Liver (tissue), 8 donors: ENCODE measurements at regions not wholly inside any gene's neighbourhood (a gene's known extent, or its start where the extent isn't known, plus 50 kb on each side); places are given as distances from the start of the nearest gene placed in this dataset.

Experiments
- DNase-seq: peaks from one replicate; pipeline ENCODE4 v3.0.0-alpha.2; 2017; ENCODE audit warnings: low spot score
- H3K27ac ChIP-seq, 2 donors: one replicate each; pipeline ENCODE4 v1.7.0; 2013; ENCODE audit warnings: inconsistent platforms in 2 of 2, low read length in 2 of 2, control low read depth in 1 of 2, low read depth in 1 of 2, mild to moderate bottlenecking in 1 of 2
- H3K27me3 ChIP-seq, 4 donors: one replicate each; pipeline versions ENCODE4 v1.6.1 to v1.7.0; 2013; ENCODE audit warnings: low read length in 3 of 4, inconsistent platforms in 1 of 4, mild to moderate bottlenecking in 1 of 4, moderate library complexity in 1 of 4; ENCODE audit not compliant: control insufficient read depth in 4 of 4, insufficient read depth in 4 of 4
- H3K36me3 ChIP-seq, 4 donors: one replicate each; pipeline versions ENCODE4 v1.6.1 to v1.7.0; 2013; ENCODE audit warnings: low read length in 3 of 4, mild to moderate bottlenecking in 3 of 4, low read depth in 1 of 4, moderate library complexity in 1 of 4; ENCODE audit not compliant: control insufficient read depth in 4 of 4, insufficient read depth in 3 of 4
- H3K4me1 ChIP-seq, 4 donors: one replicate each; pipeline versions ENCODE4 v1.6.1 to v1.7.0; 2013; ENCODE audit warnings: low read length in 3 of 4, mild to moderate bottlenecking in 3 of 4, moderate library complexity in 1 of 4; ENCODE audit not compliant: control insufficient read depth in 4 of 4, insufficient read depth in 4 of 4
- H3K4me3 ChIP-seq, 3 donors: one replicate each; pipeline versions ENCODE4 v1.6.1 to v1.7.0; 2013; ENCODE audit warnings: low read length in 3 of 3, control low read depth in 1 of 3, low read depth in 1 of 3, mild to moderate bottlenecking in 1 of 3
- H3K9ac ChIP-seq, 2 donors: one replicate each; pipeline ENCODE4 v1.7.0; 2013; ENCODE audit warnings: low read length in 2 of 2, mild to moderate bottlenecking in 2 of 2, moderate library complexity in 2 of 2, control low read depth in 1 of 2, low read depth in 1 of 2
- H3K9me3 ChIP-seq, 4 donors: one replicate each; pipeline versions ENCODE4 v1.6.1 to v1.7.0; 2013; ENCODE audit warnings: low read length in 3 of 4; ENCODE audit not compliant: control insufficient read depth in 4 of 4
- EGR1 ChIP-seq, 2 donors: IDR thresholded peaks; 2 replicates each; pipeline ENCODE4 v1.6.1; 2016 to 2018; ENCODE audit warnings: antibody characterized with exemption in 2 of 2, low read depth in 2 of 2
- FOXA1 ChIP-seq: IDR thresholded peaks from 2 replicates; pipeline ENCODE4 v1.6.1; 2016; ENCODE audit warnings: antibody characterized with exemption
- FOXA2 ChIP-seq: IDR thresholded peaks from 2 replicates; pipeline ENCODE4 v1.6.1; 2016; ENCODE audit warnings: antibody characterized with exemption
- GABPA ChIP-seq, 2 donors: IDR thresholded peaks in 1 of 2; conservative IDR thresholded peaks in 1 of 2; 2 replicates each; pipeline ENCODE4 v1.6.1; 2016; ENCODE audit warnings: antibody characterized with exemption in 2 of 2, mild to moderate bottlenecking in 1 of 2, moderate library complexity in 1 of 2
- HNF4A ChIP-seq, 2 donors: conservative IDR thresholded peaks; 2 replicates each; pipeline ENCODE4 v1.6.1; 2016; ENCODE audit warnings: antibody characterized with exemption in 2 of 2, mild to moderate bottlenecking in 2 of 2
- HNF4G ChIP-seq: IDR thresholded peaks from 2 replicates; pipeline ENCODE4 v1.6.1; 2016; ENCODE audit warnings: antibody characterized with exemption
- JUND ChIP-seq, 2 donors: IDR thresholded peaks; 2 replicates each; pipeline ENCODE4 v1.6.1; 2016; ENCODE audit warnings: antibody characterized with exemption in 2 of 2
- NR2F2 ChIP-seq: IDR thresholded peaks from 2 replicates; pipeline ENCODE4 v1.6.1; 2016; ENCODE audit warnings: antibody characterized with exemption
- RAD21 ChIP-seq, 2 donors: IDR thresholded peaks; 2 replicates each; pipeline ENCODE4 v1.6.1; 2016; ENCODE audit warnings: antibody characterized with exemption in 2 of 2, mild to moderate bottlenecking in 2 of 2
- SP1 ChIP-seq: IDR thresholded peaks from 2 replicates; pipeline ENCODE4 v1.6.1; 2018; ENCODE audit warnings: antibody characterized with exemption, mild to moderate bottlenecking
- TAF1 ChIP-seq: conservative IDR thresholded peaks from 2 replicates; pipeline ENCODE4 v1.6.1; 2016; ENCODE audit warnings: antibody characterized with exemption, mild to moderate bottlenecking
- YY1 ChIP-seq: IDR thresholded peaks from 2 replicates; pipeline ENCODE4 v1.6.1; 2016; ENCODE audit warnings: antibody characterized with exemption, mild to moderate bottlenecking
- WGBS: extraction: QIAGEN DNeasy Blood & Tissue Kit; methylation state at CpG from one replicate; pipeline ENCODE4 v1.1.7; 2013; 5-methylcytosine and 5-hydroxymethylcytosine counted together
- TF ChIP-seq, protein P1 (sequence below): IDR thresholded peaks from 2 replicates; pipeline ENCODE4 v1.6.1; 2016; ENCODE audit warnings: antibody characterized with exemption, mild to moderate bottlenecking
- TF ChIP-seq, protein P2 (sequence below): IDR thresholded peaks from 2 replicates; pipeline ENCODE4 v1.6.1; 2016; ENCODE audit warnings: antibody characterized with exemption
- TF ChIP-seq, protein P3 (sequence below): IDR thresholded peaks from 2 replicates; pipeline ENCODE4 v1.6.1; 2016; ENCODE audit warnings: antibody characterized with exemption
- TF ChIP-seq, protein P4 (sequence below): fragments of 150-350 bp; IDR thresholded peaks from 2 replicates; pipeline ENCODE4 v1.5.1; 2017; ENCODE audit warnings: improper control_type of control experiment, low read depth, low read length; ENCODE audit not compliant: missing input control
- TF ChIP-seq, protein P5 (sequence below): IDR thresholded peaks from 2 replicates; pipeline ENCODE4 v1.6.1; 2016; ENCODE audit warnings: antibody characterized with exemption
- donor health status: healthy.
- donor health status: healthy.
- donor health status: healthy.
- donor health status: healthy.
- donor health status: healthy.

DNA sequence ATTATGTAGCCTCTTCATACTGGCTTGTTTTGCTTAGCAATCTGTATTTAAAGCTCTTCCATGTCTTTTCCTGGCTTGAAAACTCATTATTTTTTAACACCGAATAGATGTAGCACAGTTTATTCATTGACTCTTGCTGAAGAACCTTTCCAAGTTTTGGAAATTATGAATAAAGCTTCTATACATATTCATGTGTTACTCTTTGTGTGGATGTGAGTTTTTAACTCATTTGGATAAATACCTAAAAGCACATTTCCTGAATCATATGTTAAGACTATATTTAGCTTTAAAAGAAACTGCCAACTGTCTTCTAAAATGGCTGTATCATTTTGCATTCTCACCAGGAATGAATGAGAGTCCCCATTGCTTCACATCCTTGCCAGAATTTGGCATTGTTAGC is 2061.7 kb upstream of the AGA start (continued):
- TF ChIP-seq, protein P1, sequence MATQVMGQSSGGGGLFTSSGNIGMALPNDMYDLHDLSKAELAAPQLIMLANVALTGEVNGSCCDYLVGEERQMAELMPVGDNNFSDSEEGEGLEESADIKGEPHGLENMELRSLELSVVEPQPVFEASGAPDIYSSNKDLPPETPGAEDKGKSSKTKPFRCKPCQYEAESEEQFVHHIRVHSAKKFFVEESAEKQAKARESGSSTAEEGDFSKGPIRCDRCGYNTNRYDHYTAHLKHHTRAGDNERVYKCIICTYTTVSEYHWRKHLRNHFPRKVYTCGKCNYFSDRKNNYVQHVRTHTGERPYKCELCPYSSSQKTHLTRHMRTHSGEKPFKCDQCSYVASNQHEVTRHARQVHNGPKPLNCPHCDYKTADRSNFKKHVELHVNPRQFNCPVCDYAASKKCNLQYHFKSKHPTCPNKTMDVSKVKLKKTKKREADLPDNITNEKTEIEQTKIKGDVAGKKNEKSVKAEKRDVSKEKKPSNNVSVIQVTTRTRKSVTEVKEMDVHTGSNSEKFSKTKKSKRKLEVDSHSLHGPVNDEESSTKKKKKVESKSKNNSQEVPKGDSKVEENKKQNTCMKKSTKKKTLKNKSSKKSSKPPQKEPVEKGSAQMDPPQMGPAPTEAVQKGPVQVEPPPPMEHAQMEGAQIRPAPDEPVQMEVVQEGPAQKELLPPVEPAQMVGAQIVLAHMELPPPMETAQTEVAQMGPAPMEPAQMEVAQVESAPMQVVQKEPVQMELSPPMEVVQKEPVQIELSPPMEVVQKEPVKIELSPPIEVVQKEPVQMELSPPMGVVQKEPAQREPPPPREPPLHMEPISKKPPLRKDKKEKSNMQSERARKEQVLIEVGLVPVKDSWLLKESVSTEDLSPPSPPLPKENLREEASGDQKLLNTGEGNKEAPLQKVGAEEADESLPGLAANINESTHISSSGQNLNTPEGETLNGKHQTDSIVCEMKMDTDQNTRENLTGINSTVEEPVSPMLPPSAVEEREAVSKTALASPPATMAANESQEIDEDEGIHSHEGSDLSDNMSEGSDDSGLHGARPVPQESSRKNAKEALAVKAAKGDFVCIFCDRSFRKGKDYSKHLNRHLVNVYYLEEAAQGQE = no peak

DNA sequence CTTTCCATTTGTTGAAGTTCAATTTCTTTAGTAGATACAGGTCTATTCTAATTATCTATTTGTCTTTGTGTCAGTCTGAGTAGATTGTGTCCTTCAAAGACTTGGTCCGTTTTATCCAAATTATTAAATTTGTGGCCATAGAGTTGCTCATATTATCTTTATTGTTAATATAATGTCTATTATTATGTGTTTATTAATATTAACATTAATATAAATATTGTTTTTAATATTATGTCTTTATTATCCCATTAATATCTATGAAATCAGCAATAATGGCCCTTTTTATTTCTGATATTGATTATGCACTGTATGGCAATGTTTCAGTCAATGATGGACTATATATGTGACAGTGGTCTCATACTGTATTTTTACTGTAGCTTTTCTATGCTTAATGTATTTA is 2067.3 kb upstream of the AGA start:
- DNase-seq = no peak
- H3K9me3 ChIP-seq = no peaks in the 10 kb centered on the region
- H3K36me3 ChIP-seq = no peaks in the 10 kb centered on the region
- no peak overlapping the region for H3K4me3 ChIP-seq
- no peak overlapping the region for H3K27ac ChIP-seq
- H3K27me3 ChIP-seq = no peaks in the 10 kb centered on the region
- WGBS = 76% methylated on average over 1 of the region's 1 CpG
- no peaks in the 10 kb centered on the region for H3K4me1 ChIP-seq
- TF ChIP-seq FOXA1 = no peak
- no peak for TF ChIP-seq RAD21 (IDR thresholded peaks at IDR 0.05)
- TF ChIP-seq SP1 = no peak
- TF ChIP-seq, protein P2, sequence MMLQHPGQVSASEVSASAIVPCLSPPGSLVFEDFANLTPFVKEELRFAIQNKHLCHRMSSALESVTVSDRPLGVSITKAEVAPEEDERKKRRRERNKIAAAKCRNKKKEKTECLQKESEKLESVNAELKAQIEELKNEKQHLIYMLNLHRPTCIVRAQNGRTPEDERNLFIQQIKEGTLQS = no peak
- TF ChIP-seq EGR1 (IDR thresholded peaks at IDR 0.05; ENCODE audit: low read depth in 2 of 2) = no peak
- no peak for TF ChIP-seq HNF4G
- TF ChIP-seq, protein P3, sequence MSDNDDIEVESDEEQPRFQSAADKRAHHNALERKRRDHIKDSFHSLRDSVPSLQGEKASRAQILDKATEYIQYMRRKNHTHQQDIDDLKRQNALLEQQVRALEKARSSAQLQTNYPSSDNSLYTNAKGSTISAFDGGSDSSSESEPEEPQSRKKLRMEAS = no peak
- TF ChIP-seq JUND (IDR thresholded peaks at IDR 0.05) = no peak
- TF ChIP-seq NR2F2 = no peak
- no peak for TF ChIP-seq GABPA (IDR thresholded peaks at IDR 0.05 in 1 of 2, conservative IDR thresholded peaks at IDR 0.05 in 1 of 2)
- no peak for TF ChIP-seq TAF1
- TF ChIP-seq FOXA2 = no peak
- TF ChIP-seq, protein P4, sequence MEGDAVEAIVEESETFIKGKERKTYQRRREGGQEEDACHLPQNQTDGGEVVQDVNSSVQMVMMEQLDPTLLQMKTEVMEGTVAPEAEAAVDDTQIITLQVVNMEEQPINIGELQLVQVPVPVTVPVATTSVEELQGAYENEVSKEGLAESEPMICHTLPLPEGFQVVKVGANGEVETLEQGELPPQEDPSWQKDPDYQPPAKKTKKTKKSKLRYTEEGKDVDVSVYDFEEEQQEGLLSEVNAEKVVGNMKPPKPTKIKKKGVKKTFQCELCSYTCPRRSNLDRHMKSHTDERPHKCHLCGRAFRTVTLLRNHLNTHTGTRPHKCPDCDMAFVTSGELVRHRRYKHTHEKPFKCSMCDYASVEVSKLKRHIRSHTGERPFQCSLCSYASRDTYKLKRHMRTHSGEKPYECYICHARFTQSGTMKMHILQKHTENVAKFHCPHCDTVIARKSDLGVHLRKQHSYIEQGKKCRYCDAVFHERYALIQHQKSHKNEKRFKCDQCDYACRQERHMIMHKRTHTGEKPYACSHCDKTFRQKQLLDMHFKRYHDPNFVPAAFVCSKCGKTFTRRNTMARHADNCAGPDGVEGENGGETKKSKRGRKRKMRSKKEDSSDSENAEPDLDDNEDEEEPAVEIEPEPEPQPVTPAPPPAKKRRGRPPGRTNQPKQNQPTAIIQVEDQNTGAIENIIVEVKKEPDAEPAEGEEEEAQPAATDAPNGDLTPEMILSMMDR = no peak
- no peak for TF ChIP-seq YY1
- TF ChIP-seq HNF4A (conservative IDR thresholded peaks at IDR 0.05) = no peak
- TF ChIP-seq, protein P5, sequence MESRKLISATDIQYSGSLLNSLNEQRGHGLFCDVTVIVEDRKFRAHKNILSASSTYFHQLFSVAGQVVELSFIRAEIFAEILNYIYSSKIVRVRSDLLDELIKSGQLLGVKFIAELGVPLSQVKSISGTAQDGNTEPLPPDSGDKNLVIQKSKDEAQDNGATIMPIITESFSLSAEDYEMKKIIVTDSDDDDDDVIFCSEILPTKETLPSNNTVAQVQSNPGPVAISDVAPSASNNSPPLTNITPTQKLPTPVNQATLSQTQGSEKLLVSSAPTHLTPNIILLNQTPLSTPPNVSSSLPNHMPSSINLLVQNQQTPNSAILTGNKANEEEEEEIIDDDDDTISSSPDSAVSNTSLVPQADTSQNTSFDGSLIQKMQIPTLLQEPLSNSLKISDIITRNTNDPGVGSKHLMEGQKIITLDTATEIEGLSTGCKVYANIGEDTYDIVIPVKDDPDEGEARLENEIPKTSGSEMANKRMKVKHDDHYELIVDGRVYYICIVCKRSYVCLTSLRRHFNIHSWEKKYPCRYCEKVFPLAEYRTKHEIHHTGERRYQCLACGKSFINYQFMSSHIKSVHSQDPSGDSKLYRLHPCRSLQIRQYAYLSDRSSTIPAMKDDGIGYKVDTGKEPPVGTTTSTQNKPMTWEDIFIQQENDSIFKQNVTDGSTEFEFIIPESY = no peak
- TF ChIP-seq, protein P1 = no peak
- H3K9ac ChIP-seq = no peak overlapping the region
